ENCODE measurements at regions not wholly inside any gene's neighbourhood (a gene's known extent, or its start where the extent isn't known, plus 50 kb on each side); places are given as distances from the start of the nearest gene placed in this dataset.
"Not testable (repeated sequence)": the region's sequence is repeated elsewhere in the genome, so short reads cannot be mapped to it uniquely, and the experiment has no call there.

DNA sequence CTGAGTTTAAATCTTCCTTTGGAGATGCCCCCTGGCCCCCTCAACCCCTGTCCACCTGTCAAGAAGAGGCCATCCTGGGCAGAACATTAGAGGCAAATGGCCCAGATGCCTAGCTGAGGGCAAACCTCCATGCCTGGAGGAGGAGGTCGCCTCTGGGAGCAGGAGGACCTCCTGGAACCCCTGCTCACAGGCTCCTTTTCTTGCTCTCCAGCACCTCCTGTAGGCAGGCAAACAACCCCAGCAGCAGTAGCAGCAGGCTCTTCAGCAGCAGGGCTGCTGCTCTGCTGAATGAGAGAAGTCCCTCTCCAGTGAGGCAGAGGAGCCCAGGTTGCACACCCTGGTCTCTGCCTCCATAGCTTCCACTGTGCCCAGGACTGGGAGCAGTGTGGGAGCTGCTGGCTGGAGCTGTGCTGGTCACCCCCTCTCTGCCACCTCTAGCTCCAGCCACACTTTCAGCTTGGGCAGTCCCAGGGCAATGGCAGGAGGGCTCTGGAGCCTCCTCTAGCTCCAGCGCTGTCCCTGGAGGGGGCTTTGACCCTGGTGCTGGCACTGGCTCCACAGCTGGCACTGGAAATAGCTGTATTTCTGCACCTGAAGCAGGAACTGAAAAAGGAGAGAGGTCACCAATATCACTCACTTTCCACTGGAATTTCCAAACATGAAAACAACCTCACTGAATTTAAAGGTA is 1494.5 kb upstream of the TPTE start:
- DNase-seq; dilution Hi-C loops (cut with HindIII; ENCODE audit: low sequenced_read_pairs, unreplicated experiment); CTCF ChIA-PET; BruUV-seq (replicated peaks); H3K4me3 ChIP-seq (ENCODE audit: insufficient read depth, low read depth, low read length); H3K9me1 ChIP-seq (ENCODE audit: insufficient read depth, low read length); H2AK9ac ChIP-seq (replicated peaks; ENCODE audit: low read depth, low read length, poor library complexity); H4K20me1 ChIP-seq (ENCODE audit: insufficient read depth, low read length); H3K14ac ChIP-seq (replicated peaks; ENCODE audit: low read depth, low read length); H3K4me2 ChIP-seq (ENCODE audit: low read depth, low read length); H2AK5ac ChIP-seq (ENCODE audit: low read depth, low read length); H4K8ac ChIP-seq (ENCODE audit: low read depth in 2 of 2, low read length in 2 of 2); ATAC-seq (ENCODE audit: low read depth); H3K27ac ChIP-seq (ENCODE audit: insufficient read depth, low read length); H2BK5ac ChIP-seq (ENCODE audit: low read depth, low read length, poor library complexity, severe bottlenecking); POLR2A ChIA-PET (ENCODE audit: unreplicated experiment); H2BK120ac ChIP-seq (ENCODE audit: low read depth, low read length); H4K91ac ChIP-seq (ENCODE audit: insufficient read depth, low read depth, low read length); H3K18ac ChIP-seq (ENCODE audit: low read depth, low read length); H2BK20ac ChIP-seq (ENCODE audit: low read depth, low read length); intact Hi-C loops (cut with micrococcal nuclease); in situ Hi-C loops (cut with MboI; ENCODE audit: low sequenced_read_pairs); H3K4me1 ChIP-seq (ENCODE audit: control insufficient read depth, insufficient read depth, low read length); H3K79me1 ChIP-seq (ENCODE audit: low read depth in 1 of 2, low read length in 2 of 2); H3K4ac ChIP-seq (ENCODE audit: low read depth, low read length); H3K23ac ChIP-seq (ENCODE audit: low read depth, low read length); H3K56ac ChIP-seq (ENCODE audit: extremely low read depth, insufficient read depth, low read length); H4K5ac ChIP-seq (ENCODE audit: low read depth, low read length); H2AFZ ChIP-seq (replicated peaks; ENCODE audit: low read length, poor library complexity); H3K27me3 ChIP-seq (ENCODE audit: control insufficient read depth, insufficient read depth, low read length); H3K9ac ChIP-seq (ENCODE audit: low read depth, low read length); H3K36me3 ChIP-seq (ENCODE audit: control insufficient read depth, insufficient read depth, low read length); H2BK15ac ChIP-seq (ENCODE audit: low read depth, low read length): not testable (repeated sequence)
- no CpG with 5 or more reads among the region's 2 CpGs for WGBS, 2 experiments (ENCODE audit: extremely low coverage in 2 of 2, insufficient read length in 1 of 2)
- peaks cover 14% of the 10 kb centered on the region for H3K9me3 ChIP-seq (ENCODE audit: control insufficient read depth, insufficient read depth, low read length)

DNA sequence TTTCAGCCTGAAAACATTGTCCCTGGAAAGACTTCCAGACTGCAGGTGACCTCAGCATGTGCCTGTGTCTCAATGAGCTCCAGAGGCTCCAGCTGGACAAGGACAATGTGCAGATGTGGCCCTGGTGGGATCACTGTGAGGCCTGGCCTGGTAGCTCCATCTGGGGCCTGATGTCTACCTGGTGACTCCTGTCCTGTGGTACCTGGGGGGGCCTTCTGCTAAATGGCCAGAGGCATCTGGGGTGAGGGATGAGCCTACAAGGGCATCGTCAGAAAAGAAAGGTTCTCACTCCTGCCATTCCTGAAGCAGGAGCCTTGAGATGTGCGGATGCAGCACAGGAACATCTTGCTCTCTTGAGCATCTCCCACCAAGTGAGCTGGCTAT is 1494.0 kb upstream of the TPTE start:
- in situ Hi-C loops (cut with MboI; ENCODE audit: low sequenced_read_pairs); H2AK9ac ChIP-seq (replicated peaks; ENCODE audit: low read depth, low read length, poor library complexity): not testable (repeated sequence)

More for the DNA sequence above, 1494.0 kb upstream of the TPTE start:
- H2BK20ac ChIP-seq (ENCODE audit: low read depth, low read length); intact Hi-C loops (cut with micrococcal nuclease); H4K8ac ChIP-seq (ENCODE audit: low read depth in 2 of 2, low read length in 2 of 2); H3K4me2 ChIP-seq (ENCODE audit: low read depth, low read length); H2AFZ ChIP-seq (replicated peaks; ENCODE audit: low read length, poor library complexity); H3K23ac ChIP-seq (ENCODE audit: low read depth, low read length); ATAC-seq (ENCODE audit: low read depth); H3K18ac ChIP-seq (ENCODE audit: low read depth, low read length); H3K27ac ChIP-seq (ENCODE audit: insufficient read depth, low read length); H3K4me1 ChIP-seq (ENCODE audit: control insufficient read depth, insufficient read depth, low read length); H3K36me3 ChIP-seq (ENCODE audit: control insufficient read depth, insufficient read depth, low read length); H3K4me3 ChIP-seq (ENCODE audit: insufficient read depth, low read depth, low read length); BruUV-seq (replicated peaks); POLR2A ChIA-PET (ENCODE audit: unreplicated experiment); H4K5ac ChIP-seq (ENCODE audit: low read depth, low read length); H3K9ac ChIP-seq (ENCODE audit: low read depth, low read length); H3K56ac ChIP-seq (ENCODE audit: extremely low read depth, insufficient read depth, low read length); H2BK5ac ChIP-seq (ENCODE audit: low read depth, low read length, poor library complexity, severe bottlenecking); H4K20me1 ChIP-seq (ENCODE audit: insufficient read depth, low read length); dilution Hi-C loops (cut with HindIII; ENCODE audit: low sequenced_read_pairs, unreplicated experiment); H3K9me1 ChIP-seq (ENCODE audit: insufficient read depth, low read length); H2BK15ac ChIP-seq (ENCODE audit: low read depth, low read length); H2AK5ac ChIP-seq (ENCODE audit: low read depth, low read length); DNase-seq; H3K4ac ChIP-seq (ENCODE audit: low read depth, low read length); H3K79me1 ChIP-seq (ENCODE audit: low read depth in 1 of 2, low read length in 2 of 2); CTCF ChIA-PET; H3K27me3 ChIP-seq (ENCODE audit: control insufficient read depth, insufficient read depth, low read length); H2BK120ac ChIP-seq (ENCODE audit: low read depth, low read length); H4K91ac ChIP-seq (ENCODE audit: insufficient read depth, low read depth, low read length); H3K14ac ChIP-seq (replicated peaks; ENCODE audit: low read depth, low read length): not testable (repeated sequence)
- peaks cover 12% of the 10 kb centered on the region for H3K9me3 ChIP-seq (ENCODE audit: control insufficient read depth, insufficient read depth, low read length)
- WGBS, 2 experiments (ENCODE audit: extremely low coverage in 2 of 2, insufficient read length in 1 of 2), result no CpG with 5 or more reads among the region's 2 CpGs
